ENCODE measurements at regions not wholly inside any gene's neighbourhood (a gene's known extent, or its start where the extent isn't known, plus 50 kb on each side); places are given as distances from the start of the nearest gene placed in this dataset.

DNA sequence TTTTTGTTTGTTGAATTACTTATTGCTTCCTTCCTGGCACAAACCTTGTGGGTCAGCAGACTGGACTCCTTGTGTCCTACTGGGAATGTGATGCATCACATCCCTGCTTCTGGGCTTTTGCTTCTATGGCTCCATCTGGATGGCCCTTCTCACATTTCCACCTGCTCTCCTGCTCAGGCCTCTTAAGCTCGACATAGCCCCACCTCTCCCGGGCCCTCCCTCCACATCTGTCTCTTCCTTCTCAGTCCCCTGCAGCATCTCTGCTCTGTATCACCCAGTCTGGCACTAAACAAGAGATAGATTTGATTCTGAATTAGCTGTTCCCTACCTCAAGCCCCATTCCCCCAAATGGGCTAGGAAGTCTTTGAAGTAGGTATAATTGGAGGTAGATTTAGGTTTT is 356.8 kb downstream of the DHX35 start (continued):
- TF ChIP-seq ZNF281 (CRISPR knock-in tag; IDR thresholded peaks at IDR 0.05): no peak
- TF ChIP-seq, protein P1, sequence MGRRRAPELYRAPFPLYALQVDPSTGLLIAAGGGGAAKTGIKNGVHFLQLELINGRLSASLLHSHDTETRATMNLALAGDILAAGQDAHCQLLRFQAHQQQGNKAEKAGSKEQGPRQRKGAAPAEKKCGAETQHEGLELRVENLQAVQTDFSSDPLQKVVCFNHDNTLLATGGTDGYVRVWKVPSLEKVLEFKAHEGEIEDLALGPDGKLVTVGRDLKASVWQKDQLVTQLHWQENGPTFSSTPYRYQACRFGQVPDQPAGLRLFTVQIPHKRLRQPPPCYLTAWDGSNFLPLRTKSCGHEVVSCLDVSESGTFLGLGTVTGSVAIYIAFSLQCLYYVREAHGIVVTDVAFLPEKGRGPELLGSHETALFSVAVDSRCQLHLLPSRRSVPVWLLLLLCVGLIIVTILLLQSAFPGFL (CRISPR knock-in tag; IDR thresholded peaks at IDR 0.05; ENCODE audit: borderline replicate concordance): no peak
- no peak for TF ChIP-seq ZNF317 (CRISPR knock-in tag; IDR thresholded peaks at IDR 0.05; ENCODE audit: borderline replicate concordance, low read depth)
- no peak for TF ChIP-seq TEAD4 (CRISPR knock-in tag; IDR thresholded peaks at IDR 0.05)
- no peak for TF ChIP-seq RELA (CRISPR knock-in tag; IDR thresholded peaks at IDR 0.05; ENCODE audit: borderline replicate concordance)
- TF ChIP-seq USF1 (CRISPR knock-in tag; IDR thresholded peaks at IDR 0.05): no peak
- no peak for TF ChIP-seq STAT6 (CRISPR knock-in tag; conservative IDR thresholded peaks at IDR 0.05; ENCODE audit: low read depth)
- no peak for TF ChIP-seq TEAD1 (CRISPR knock-in tag; IDR thresholded peaks at IDR 0.05)
- no peak for TF ChIP-seq SMAD4 (CRISPR knock-in tag; IDR thresholded peaks at IDR 0.05)
- TF ChIP-seq ELF4 (CRISPR knock-in tag; IDR thresholded peaks at IDR 0.05; ENCODE audit: low read depth): no peak
- no peak for TF ChIP-seq IRF1 (CRISPR knock-in tag; IDR thresholded peaks at IDR 0.05)
- no peak for TF ChIP-seq JAZF1 (CRISPR knock-in tag; IDR thresholded peaks at IDR 0.05)
- TF ChIP-seq TP53 (CRISPR knock-in tag; IDR thresholded peaks at IDR 0.05): no peak
- TF ChIP-seq GTF2I (CRISPR knock-in tag; conservative IDR thresholded peaks at IDR 0.05): no peak

- no peak overlapping the region for H3K4me3 Mint-ChIP-seq
- H3K36me3 Mint-ChIP-seq: peaks cover 6% of the 10 kb centered on the region
- ChIA-PET POLR2A (no interaction called here), CTCF (no interaction called here)
- DNase-seq (ENCODE audit: low spot score) (no peak), ATAC-seq (no peak)
- H3K9me3 Mint-ChIP-seq: peaks cover 8% of the 10 kb centered on the region
- peaks cover 22% of the 10 kb centered on the region for H3K4me1 Mint-ChIP-seq
- H3K27me3 Mint-ChIP-seq (ENCODE audit: low read depth): no peaks in the 10 kb centered on the region; the same call in 1 of the 2 replicates
- no peak overlapping the region for H3K27ac Mint-ChIP-seq
- TF ChIP-seq, protein P2, sequence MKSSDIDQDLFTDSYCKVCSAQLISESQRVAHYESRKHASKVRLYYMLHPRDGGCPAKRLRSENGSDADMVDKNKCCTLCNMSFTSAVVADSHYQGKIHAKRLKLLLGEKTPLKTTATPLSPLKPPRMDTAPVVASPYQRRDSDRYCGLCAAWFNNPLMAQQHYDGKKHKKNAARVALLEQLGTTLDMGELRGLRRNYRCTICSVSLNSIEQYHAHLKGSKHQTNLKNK (CRISPR knock-in tag; IDR thresholded peaks at IDR 0.05): no peak
- TF ChIP-seq ZNF219 (CRISPR knock-in tag; IDR thresholded peaks at IDR 0.05; ENCODE audit: borderline replicate concordance) (no peak), ZNF317 (CRISPR knock-in tag; IDR thresholded peaks at IDR 0.05; ENCODE audit: borderline replicate concordance, low read depth) (no peak), ATF6 (CRISPR knock-in tag; IDR thresholded peaks at IDR 0.05) (no peak), CBFB (CRISPR knock-in tag; IDR thresholded peaks at IDR 0.05; ENCODE audit: low read depth) (no peak), FOXP1 (CRISPR knock-in tag; IDR thresholded peaks at IDR 0.05; ENCODE audit: borderline replicate concordance) (no peak), GABPB1 (CRISPR knock-in tag; IDR thresholded peaks at IDR 0.05) (no peak), ATF1 (CRISPR knock-in tag; IDR thresholded peaks at IDR 0.05) (no peak)
- TF ChIP-seq, protein P3, sequence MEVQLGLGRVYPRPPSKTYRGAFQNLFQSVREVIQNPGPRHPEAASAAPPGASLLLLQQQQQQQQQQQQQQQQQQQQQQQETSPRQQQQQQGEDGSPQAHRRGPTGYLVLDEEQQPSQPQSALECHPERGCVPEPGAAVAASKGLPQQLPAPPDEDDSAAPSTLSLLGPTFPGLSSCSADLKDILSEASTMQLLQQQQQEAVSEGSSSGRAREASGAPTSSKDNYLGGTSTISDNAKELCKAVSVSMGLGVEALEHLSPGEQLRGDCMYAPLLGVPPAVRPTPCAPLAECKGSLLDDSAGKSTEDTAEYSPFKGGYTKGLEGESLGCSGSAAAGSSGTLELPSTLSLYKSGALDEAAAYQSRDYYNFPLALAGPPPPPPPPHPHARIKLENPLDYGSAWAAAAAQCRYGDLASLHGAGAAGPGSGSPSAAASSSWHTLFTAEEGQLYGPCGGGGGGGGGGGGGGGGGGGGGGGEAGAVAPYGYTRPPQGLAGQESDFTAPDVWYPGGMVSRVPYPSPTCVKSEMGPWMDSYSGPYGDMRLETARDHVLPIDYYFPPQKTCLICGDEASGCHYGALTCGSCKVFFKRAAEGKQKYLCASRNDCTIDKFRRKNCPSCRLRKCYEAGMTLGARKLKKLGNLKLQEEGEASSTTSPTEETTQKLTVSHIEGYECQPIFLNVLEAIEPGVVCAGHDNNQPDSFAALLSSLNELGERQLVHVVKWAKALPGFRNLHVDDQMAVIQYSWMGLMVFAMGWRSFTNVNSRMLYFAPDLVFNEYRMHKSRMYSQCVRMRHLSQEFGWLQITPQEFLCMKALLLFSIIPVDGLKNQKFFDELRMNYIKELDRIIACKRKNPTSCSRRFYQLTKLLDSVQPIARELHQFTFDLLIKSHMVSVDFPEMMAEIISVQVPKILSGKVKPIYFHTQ (CRISPR knock-in tag; IDR thresholded peaks at IDR 0.05): no peak
- TF ChIP-seq, protein P4, sequence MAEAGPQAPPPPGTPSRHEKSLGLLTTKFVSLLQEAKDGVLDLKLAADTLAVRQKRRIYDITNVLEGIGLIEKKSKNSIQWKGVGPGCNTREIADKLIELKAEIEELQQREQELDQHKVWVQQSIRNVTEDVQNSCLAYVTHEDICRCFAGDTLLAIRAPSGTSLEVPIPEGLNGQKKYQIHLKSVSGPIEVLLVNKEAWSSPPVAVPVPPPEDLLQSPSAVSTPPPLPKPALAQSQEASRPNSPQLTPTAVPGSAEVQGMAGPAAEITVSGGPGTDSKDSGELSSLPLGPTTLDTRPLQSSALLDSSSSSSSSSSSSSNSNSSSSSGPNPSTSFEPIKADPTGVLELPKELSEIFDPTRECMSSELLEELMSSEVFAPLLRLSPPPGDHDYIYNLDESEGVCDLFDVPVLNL (CRISPR knock-in tag; IDR thresholded peaks at IDR 0.05; ENCODE audit: borderline replicate concordance, low read depth): no peak
Observed at GRCh38 chr20:39312676-39313075, 350.5 kb downstream of the DHX35 start.

Data from WTC11 (cell line).